NOMO-1 treated with dmso at 0.1 percent for 144 hours (cell line): ENCODE measurements at regions not wholly inside any gene's neighbourhood (a gene's known extent, or its start where the extent isn't known, plus 50 kb on each side); places are given as distances from the start of the nearest gene placed in this dataset.
"Not testable (repeated sequence)": the region's sequence is repeated elsewhere in the genome, so short reads cannot be mapped to it uniquely, and the experiment has no call there.

Source experiments
- DNase-seq: peaks from one replicate; lab custom pipeline; 2025; ENCODE audit not compliant: unreplicated experiment; lab: John Stamatoyannopoulos, UW

DNA sequence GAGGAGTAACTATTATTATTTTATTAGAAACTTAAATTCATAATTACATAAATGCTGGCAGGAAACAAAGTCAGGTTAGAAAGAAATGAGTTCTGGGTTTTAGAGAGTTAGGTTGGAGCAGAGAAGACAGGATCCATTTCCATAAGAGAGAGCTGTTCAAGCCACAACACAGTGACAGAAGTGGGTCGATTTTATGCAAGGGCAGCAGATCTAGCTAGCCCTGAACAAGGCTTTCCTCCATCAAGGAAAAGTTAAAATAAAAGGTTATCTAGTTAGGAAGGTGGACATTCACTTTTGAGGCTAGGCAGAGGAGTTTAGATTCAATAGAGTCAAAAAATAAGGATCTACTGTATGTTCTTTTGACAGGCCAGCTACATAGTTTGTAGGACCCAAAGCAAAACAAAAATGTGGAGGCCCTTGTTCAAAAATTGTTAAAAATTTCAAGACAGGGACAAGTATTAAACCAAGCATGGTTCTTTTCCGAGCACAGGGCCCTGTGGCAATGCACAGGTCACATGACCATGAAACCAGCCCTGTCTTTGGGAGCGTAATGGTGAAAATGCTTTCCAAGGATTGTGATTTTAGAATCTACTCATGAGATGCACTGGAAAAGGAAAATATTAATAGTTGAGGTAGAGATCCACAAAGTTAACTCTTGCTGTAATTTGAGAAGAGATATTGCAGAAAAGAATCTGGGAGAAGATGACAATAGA, 91.2 kb upstream of the CREB1 start:
- no peak for DNase-seq

DNA sequence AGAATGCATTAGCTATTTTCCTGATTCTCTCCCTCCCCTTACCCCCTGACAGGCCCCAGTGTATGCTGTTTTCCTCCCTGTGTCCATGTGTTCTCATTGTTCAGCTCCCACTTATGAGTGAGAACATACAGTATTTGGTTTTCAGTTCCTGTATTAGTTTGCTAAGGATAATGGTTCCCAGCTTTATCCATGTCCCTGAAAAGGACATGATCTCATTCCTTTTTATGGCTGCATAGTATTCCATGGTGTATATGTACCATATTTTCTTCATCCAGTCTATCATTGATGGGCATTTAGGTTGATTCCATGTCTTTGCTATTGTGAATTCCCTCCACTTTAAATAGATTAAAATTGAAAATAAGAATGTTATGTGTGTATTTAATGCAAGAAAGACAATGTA, 89.9 kb upstream of the CREB1 start:
- DNase-seq = not testable (repeated sequence)

DNA sequence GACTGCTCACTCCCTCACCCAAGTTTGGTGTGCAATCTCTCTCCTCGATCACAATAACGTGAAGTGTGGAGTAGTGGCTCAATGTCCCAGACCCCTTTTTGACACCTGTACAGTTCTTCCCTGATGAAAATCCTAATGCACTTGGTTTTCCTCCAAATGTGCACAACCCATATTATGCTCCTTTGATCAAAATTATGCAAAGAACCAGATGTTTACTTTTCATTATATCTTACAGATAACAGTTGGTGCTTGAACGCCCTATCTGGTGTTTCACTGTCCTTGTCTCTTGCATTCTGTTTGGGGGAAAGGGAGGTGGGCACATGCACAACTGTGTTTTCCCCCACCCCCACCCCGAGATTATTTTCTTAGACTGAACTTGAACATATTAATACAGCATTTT, 85.0 kb upstream of the CREB1 start:
- DNase-seq = no peak

DNA sequence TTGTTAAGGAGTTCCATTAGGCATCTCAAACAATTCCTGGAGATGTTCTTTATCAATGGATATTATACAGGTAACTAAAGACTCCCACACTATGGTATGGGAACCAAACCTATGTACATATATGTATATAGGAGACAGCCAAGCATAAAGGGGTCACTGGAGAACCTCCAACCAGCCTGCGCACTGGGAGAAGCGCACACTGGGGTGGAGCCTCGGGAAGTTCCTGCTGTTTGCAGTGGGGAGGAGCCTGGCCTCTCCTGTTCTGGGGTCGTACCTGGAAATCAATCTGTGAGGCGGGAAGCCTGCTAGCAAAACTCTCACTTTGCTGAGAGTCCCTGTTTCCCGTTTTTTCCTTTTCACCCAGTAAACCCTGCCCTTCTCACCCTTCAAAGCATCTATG, 83.1 kb upstream of the CREB1 start:
- no peak for DNase-seq

DNA sequence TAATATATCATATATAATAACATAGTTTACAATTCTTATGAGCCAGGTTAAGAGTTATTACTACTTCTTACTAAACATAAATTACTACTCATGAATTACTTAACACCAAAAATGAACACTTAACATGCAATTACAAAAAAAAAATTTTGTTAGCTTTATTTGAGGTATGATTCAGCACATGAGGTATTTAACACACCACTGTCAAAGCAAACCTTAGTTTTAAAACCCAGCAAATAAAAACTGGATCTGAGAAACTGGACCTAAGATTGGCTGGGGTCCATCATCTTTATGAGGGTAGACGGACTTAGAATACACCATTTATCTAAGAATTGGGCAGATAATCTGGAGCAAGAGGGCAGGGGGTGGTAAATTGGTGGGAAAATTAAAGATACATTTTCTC, 81.8 kb upstream of the CREB1 start:
- no peak for DNase-seq

DNA sequence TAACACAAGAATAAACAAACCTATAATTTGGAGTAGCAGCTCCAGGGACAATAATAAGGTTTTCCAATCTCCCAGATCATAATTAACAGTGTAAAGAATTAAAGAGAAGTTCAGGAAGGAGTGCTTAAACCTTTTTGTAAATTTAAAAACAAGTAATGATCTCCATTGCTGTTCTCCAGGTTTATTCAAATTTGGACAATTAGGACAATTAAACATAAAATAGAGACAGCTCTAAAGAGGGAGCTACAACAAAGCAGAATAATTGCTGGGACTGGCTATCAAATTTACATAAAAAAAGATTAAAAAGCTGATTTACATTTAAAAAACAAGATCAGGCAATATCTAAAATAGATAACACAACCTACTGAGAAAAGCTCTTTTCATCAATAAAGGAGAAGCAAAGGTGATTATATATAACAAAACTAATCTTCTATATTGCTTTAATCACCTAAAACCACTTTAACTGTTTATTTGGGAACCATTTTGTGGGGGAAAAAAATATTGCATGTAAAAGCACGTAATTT, 80.1 kb upstream of the CREB1 start:
- DNase-seq = no peak

- DNase-seq = no peak
Measured at GRCh38 chr2:207450186-207450585, 79.6 kb upstream of the CREB1 start.

GRCh38 chr2:207458582-207458981, 71.2 kb upstream of the CREB1 start:
- DNase-seq = no peak

DNA sequence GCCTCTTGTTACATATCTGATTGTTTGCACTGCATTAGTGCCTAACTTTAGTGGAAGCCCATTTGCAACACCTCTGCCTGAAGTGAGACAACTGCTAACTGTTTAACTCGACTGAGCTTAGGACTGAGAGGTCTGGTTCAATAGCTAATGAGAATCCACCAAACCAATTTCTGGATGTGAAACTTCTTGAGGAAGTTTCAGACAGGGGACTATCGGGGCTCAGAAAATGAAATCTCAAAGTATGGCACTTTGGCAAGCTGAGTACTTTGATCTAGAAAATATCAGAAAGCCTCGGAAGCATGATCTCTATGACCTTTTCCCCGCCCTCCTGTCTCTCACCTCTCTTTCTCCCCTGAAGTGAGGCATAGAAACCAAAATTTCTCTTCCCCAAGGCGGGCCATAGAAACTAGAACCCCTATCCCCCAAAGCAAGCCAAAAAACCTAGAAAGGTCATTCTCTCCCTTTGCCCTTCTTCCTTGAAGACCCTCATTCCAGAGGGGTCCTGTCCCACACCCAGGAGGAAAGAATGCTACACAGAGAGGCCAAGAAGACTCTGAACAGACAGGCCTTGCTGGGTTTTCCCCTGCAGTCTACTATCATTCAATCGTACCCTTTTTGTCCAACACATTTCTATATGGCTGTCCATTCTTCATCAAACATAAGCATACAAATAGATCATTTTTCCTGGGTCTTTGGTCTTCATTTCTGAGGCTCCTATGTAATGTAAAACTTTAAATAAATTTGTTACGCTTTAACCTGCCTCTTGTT, 69.6 kb upstream of the CREB1 start:
- DNase-seq = no peak

GRCh38 chr2:207463433-207463832, 66.3 kb upstream of the CREB1 start:
- DNase-seq = no peak

DNA sequence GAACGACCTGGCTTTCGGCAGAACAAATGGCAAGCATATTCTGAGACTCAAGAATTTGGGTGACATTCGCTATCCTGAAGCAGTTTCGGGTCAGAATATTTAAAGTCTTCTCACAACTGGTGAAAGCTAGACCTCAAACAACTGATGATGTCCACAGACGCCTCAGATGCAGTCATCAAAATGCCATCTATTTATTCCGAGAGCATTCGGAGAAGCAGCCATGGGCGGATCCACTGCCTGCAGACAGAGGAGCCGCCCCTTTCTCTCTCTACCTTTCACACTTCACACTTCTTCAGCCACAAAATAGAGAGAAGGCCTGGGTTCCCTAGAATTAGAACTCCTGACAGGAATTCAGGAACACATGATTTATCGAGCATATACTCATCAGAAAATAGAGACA, 65.8 kb upstream of the CREB1 start:
- no peak for DNase-seq

DNA sequence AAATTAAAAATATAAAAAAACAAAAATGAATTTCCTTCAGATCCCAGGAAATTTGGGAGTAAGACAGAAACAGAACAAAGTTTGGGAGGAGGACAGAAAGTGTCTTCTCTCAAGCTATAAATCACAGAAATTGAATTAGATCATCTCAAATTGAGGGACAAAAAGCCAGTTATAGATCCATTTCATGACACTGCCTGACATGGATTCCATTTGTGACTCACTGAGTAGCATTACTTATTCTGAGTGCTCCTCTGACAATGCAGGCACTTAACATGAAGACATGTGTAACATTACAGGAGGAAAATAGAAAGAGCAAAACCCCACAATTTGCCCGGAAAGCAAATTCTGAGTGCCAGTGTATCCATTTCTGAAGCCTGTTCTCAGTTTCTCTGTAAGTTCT, 63.9 kb upstream of the CREB1 start:
- no peak for DNase-seq

DNA sequence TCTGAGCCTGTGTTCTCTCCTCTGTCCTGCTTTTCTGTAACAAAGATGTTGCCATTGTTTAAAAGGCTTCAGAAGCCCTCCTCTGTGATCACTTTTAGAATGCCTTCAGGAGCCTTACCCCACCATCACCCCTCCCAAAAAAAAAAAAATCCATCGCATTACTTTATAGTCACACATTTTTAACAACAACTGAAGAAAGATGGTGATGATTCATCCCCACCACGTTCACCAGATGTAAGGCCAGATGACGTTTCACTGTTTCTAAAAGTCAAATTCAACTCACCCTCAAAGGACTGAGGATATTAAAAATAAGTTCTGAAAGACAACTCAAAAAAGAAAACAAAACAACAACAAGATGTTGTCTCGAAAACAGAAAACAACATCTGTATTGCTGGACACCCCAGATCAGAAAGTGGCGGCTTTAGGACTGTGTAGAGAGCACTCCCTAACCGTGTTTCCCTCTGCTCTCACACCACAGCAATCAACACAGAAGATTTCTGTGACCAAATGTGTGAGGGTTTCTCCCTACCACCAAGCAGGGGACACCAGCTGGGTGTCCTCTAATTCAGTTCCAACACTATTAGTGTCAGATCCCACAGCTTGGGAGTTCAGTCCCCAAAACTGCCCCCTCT, 61.9 kb upstream of the CREB1 start:
- no peak for DNase-seq

- no peak for DNase-seq
Measured at GRCh38 chr2:207468488-207468887, 61.3 kb upstream of the CREB1 start.

DNA sequence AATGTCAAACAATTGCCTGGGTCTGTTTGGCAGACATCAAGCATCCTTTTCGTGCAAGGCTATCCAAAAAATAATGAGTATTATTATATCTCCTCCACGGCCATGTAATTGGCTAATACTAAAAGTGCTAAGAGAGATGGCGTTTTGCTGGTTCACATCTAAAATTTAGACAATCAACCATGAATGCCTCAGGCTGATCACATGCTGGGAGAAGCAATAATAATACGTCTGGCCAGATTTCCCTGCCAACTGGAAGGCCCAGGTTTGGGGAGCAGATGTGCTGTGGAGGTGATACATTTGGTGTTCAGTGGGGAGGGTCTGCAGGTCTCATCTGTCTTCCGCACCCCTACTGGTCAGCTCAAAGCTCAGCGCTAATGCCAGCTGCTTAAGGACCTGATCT, 60.3 kb upstream of the CREB1 start:
- DNase-seq = no peak

DNA sequence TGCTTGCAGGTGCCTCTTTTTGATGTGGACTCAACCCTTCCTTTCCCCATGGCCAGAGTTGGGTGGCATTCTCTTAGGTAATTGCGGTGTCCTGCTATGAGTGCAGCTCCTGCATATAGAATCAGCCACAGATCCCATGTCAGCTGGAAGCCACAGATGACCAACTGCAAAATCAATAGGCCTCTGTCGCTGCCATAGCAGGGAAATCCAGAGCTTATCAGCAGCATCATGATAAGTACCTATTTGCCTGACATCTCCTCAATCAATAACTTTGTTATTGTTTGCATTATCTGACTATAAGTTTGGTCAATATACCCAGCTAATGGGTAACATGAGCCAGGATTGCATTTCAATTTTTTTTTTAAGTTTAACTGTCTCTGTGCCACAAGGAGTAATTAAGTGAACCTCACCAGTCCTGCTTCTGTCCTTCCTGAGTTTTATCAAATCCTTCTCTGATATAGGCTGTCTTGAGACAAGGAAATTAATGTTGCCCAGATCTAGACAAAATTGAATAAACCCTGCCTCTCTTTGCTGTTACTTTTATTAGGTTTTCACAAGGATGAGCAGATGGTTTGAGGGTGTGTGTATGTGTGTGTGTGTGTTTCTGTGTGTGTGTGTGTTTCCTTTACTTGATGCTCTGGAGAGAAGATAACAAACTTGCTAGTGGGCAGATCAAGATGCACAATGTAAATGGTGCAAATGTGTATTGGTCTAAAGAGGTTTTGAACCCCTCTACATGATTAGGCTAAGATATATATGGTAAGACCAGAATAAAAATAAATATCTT, 59.6 kb upstream of the CREB1 start:
- no peak for DNase-seq

GRCh38 chr2:207471261-207471660, 58.5 kb upstream of the CREB1 start:
- DNase-seq = no peak

GRCh38 chr2:207472343-207473048, 57.3 kb upstream of the CREB1 start:
- no peak for DNase-seq

- DNase-seq = peak; percentile 34
Measured at GRCh38 chr2:207473049-207473930, 56.5 kb upstream of the CREB1 start.

DNA sequence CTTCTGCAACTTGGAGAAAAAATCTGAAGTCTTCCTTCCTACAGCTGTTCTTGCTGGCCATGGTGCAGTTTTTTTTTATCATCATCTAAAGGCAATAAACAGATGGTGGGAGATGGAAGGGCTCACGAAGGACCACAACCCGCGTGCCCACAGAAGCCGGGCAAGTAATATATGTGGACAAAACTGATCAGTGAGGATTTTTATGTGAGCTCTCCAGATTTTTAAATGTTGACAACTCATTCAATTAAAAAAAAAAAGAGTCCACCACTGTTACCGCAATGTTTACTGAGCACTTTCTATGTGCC, 55.9 kb upstream of the CREB1 start:
- no peak for DNase-seq
